Panc1 (cell line): ENCODE measurements at regions not wholly inside any gene's neighbourhood (a gene's known extent, or its start where the extent isn't known, plus 50 kb on each side); places are given as distances from the start of the nearest gene placed in this dataset.

ENCODE experiments used
- ATAC-seq: fragments of 200-7000 bp; cut with Tn5 transposase; 2 replicates; pipeline ENCODE4 v1.9.1; 2020; ENCODE audit warnings: mild to moderate bottlenecking, moderate library complexity
- BruUV-seq: library from RNA; stranded (reverse); fragments of 400-500 nt; replicated peaks from 2 replicates; lab custom pipeline; 2021; lab: Mats Ljungman, UMichigan
- CTCF ChIA-PET: fragments of 300-600 bp; sonication (Branson Sonifier 250); formaldehyde crosslinking; loops from one replicate; lab custom pipeline; 2022; ENCODE audit warnings: antibody characterized with exemption; lab: Charles Lee
- POLR2A ChIA-PET: fragments of 300-600 bp; sonication (Branson Sonifier 250); formaldehyde crosslinking; loops from one replicate; lab custom pipeline; 2022; ENCODE audit warnings: antibody characterized with exemption; lab: Charles Lee
- DNase-seq: peaks from one replicate; pipeline ENCODE4 v3.0.0-alpha.2; 2010; ENCODE audit warnings: low read depth, low spot score
- H3K27ac ChIP-seq: 2 replicates; pipeline ENCODE4 v1.5.1; 2011; ENCODE audit warnings: mild to moderate bottlenecking, low read length, inconsistent platforms
- H3K27me3 ChIP-seq: fragments of 200-500 bp; sonication (Bioruptor generic); 2 replicates; pipeline ENCODE4 v1.6.0; 2014; ENCODE audit warnings: low read length, inconsistent platforms; ENCODE audit not compliant: control insufficient read depth, insufficient read depth
- H3K36me3 ChIP-seq: fragments of 200-500 bp; sonication (Bioruptor generic); 2 replicates; pipeline ENCODE4 v1.5.1; 2014; ENCODE audit warnings: inconsistent platforms, mild to moderate bottlenecking, low read length, moderate library complexity; ENCODE audit not compliant: control insufficient read depth, insufficient read depth
- H3K4me1 ChIP-seq: 2 replicates; pipeline ENCODE4 v1.5.1; 2011; ENCODE audit warnings: inconsistent platforms, mild to moderate bottlenecking, low read length, moderate library complexity; ENCODE audit not compliant: control insufficient read depth, insufficient read depth
- H3K4me3 ChIP-seq, 2 experiments: 2 replicates each; pipeline ENCODE4 v1.5.1; 2011 to 2012; ENCODE audit warnings: low read depth in 2 of 2, low read length in 2 of 2, mild to moderate bottlenecking in 2 of 2, inconsistent platforms in 1 of 2, moderate library complexity in 1 of 2
- H3K9me3 ChIP-seq: fragments of 200-500 bp; sonication (Bioruptor generic); 2 replicates; pipeline ENCODE4 v1.5.1; 2014; ENCODE audit warnings: low read depth, mild to moderate bottlenecking, inconsistent platforms, low read length, moderate library complexity; ENCODE audit not compliant: control insufficient read depth, insufficient read depth
- CTCF ChIP-seq: fragments of 450-650 bp; IDR thresholded peaks from 2 replicates; pipeline ENCODE4 v1.5.1; 2017; ENCODE audit warnings: mild to moderate bottlenecking
- POLR2AphosphoS5 ChIP-seq: IDR thresholded peaks from 2 replicates; pipeline ENCODE4 v1.6.1; 2012; ENCODE audit warnings: mild to moderate bottlenecking, low read depth, low read length, moderate library complexity
- REST ChIP-seq, 2 experiments: IDR thresholded peaks; 2 replicates each; pipeline ENCODE4 v1.6.1; 2011 to 2012; ENCODE audit warnings: low read depth in 2 of 2, control low read depth in 1 of 2, low read length in 1 of 2, mild to moderate bottlenecking in 1 of 2, moderate library complexity in 1 of 2; ENCODE audit not compliant: insufficient read depth in 1 of 2
- SIN3A ChIP-seq: IDR thresholded peaks from 2 replicates; pipeline ENCODE4 v1.6.1; 2012; ENCODE audit warnings: low read depth, mild to moderate bottlenecking, low read length, moderate library complexity, borderline replicate concordance; ENCODE audit not compliant: insufficient read depth
- TCF7L2 ChIP-seq: IDR thresholded peaks from 2 replicates; pipeline ENCODE4 v1.6.1; 2011; ENCODE audit warnings: mild to moderate bottlenecking, low read depth, low read length, inconsistent platforms
- in situ Hi-C: cut with HindIII; loops from 2 replicates; pipeline ENCODE4 v1.10.0; 2016; ENCODE audit warnings: low sequenced_read_pairs, low pct_unique_long_range_greater_than_20kb
- intact Hi-C: fragments of 100-400 bp; cut with micrococcal nuclease; formaldehyde crosslinking; loops from one replicate; pipeline ENCODE4 v1.10.0; 2022; ENCODE audit not compliant: unreplicated experiment

- POLR2A ChIA-PET: no interaction called here
- intact Hi-C loops: no loop called here
These were observed 536.6 kb downstream of the NPHP4 start for GRCh38 chr1:5455651-5456050.

GRCh38 chr1:5455056-5455455 is 537.2 kb downstream of the NPHP4 start:
- Histone ChIP-seq H3K36me3 (no peaks in the 10 kb centered on the region), H3K9me3 (no peaks in the 10 kb centered on the region), H3K27me3 (peaks cover 9% of the 10 kb centered on the region; the same call in 1 of the 2 replicates), H3K27ac (no peak overlapping the region), H3K4me1 (no peaks in the 10 kb centered on the region), H3K4me3 (no peak overlapping the region)
- in situ Hi-C loops: no loop called here
- BruUV-seq: no TSS peak
- ChIA-PET POLR2A (no interaction called here), CTCF (no interaction called here)
- no peak for TF ChIP-seq TCF7L2
- TF ChIP-seq REST (IDR thresholded peaks at IDR 0.05; ENCODE audit: insufficient read depth in 1 of 2, low read depth in 2 of 2, low read length in 1 of 2): no peak
- TF ChIP-seq SIN3A: no peak
- no peak for TF ChIP-seq POLR2AphosphoS5
- TF ChIP-seq CTCF: no peak
- ATAC-seq (no peak), DNase-seq (no peak)
- intact Hi-C loops: no loop called here

More at GRCh38 chr1:5455651-5456050, 536.6 kb downstream of the NPHP4 start:
- ATAC-seq: no peak
- H3K36me3 ChIP-seq: no peaks in the 10 kb centered on the region
- DNase-seq: no peak
- BruUV-seq: no TSS peak
- no peaks in the 10 kb centered on the region for H3K9me3 ChIP-seq
- no peak for TF ChIP-seq POLR2AphosphoS5
- TF ChIP-seq REST (IDR thresholded peaks at IDR 0.05; ENCODE audit: insufficient read depth in 1 of 2, low read depth in 2 of 2, low read length in 1 of 2): no peak
- no peak for TF ChIP-seq CTCF
- no peak for TF ChIP-seq SIN3A
- no peak for TF ChIP-seq TCF7L2
- H3K27me3 ChIP-seq: peaks cover 9% of the 10 kb centered on the region; the same call in 1 of the 2 replicates
- H3K4me3 ChIP-seq: no peak overlapping the region
- CTCF ChIA-PET: no interaction called here
- no peaks in the 10 kb centered on the region for H3K4me1 ChIP-seq
- in situ Hi-C loops: no loop called here
- H3K27ac ChIP-seq: no peak overlapping the region
